SU-DHL-6 (cell line): ENCODE measurements at regions not wholly inside any gene's neighbourhood (a gene's known extent, or its start where the extent isn't known, plus 50 kb on each side); places are given as distances from the start of the nearest gene placed in this dataset.

ENCODE experiments used
- H2AFZ ChIP-seq: fragments of 200-600 bp; sonication (generic); 2 replicates; pipeline ENCODE4 v1.6.1; 2014; ENCODE audit warnings: low read depth, mild to moderate bottlenecking, moderate library complexity, mixed read lengths, antibody characterized with exemption, low read length; ENCODE audit not compliant: severe bottlenecking
- H3F3A ChIP-seq: fragments of 200-600 bp; shearing (Covaris generic); 2 replicates; pipeline ENCODE4 v1.6.0; 2016; ENCODE audit warnings: antibody characterized with exemption, mild to moderate bottlenecking; ENCODE audit not compliant: insufficient read depth
- H3K27ac ChIP-seq: fragments of 200-600 bp; sonication (generic); 2 replicates; pipeline ENCODE4 v1.5.1; 2016; ENCODE audit warnings: low read depth, mild to moderate bottlenecking, low read length, moderate library complexity, mixed read lengths
- H3K27me3 ChIP-seq: fragments of 200-600 bp; sonication (generic), shearing (Covaris generic); 2 replicates; pipeline ENCODE4 v1.6.0; 2014; ENCODE audit warnings: mild to moderate bottlenecking, low read length
- H3K36me3 ChIP-seq: fragments of 200-600 bp; sonication (generic); 2 replicates; pipeline ENCODE4 v1.6.1; 2014; ENCODE audit warnings: mild to moderate bottlenecking, low read length, mixed read lengths
- H3K4me2 ChIP-seq: fragments of 300-600, 200-600 bp; shearing (Covaris generic), sonication (generic); 2 replicates; pipeline ENCODE4 v1.6.0; 2014; ENCODE audit warnings: low read length, low read depth, mild to moderate bottlenecking; ENCODE audit not compliant: poor library complexity, severe bottlenecking
- H3K4me3 ChIP-seq: fragments of 200-600 bp; sonication (generic); 2 replicates; pipeline ENCODE4 v1.5.1; 2014; ENCODE audit warnings: antibody characterized with exemption, low read length, mild to moderate bottlenecking, mixed read lengths; ENCODE audit not compliant: insufficient read depth, poor library complexity, severe bottlenecking
- H3K79me2 ChIP-seq: fragments of 200-600 bp; sonication (generic); 2 replicates; pipeline ENCODE4 v1.6.1; 2014; ENCODE audit warnings: mild to moderate bottlenecking, low read length, moderate library complexity; ENCODE audit not compliant: insufficient read depth
- H3K9ac ChIP-seq: fragments of 200-600 bp; sonication (generic); 2 replicates; pipeline ENCODE4 v1.7.0; 2014; ENCODE audit warnings: mild to moderate bottlenecking, low read length
- H3K9me2 ChIP-seq: fragments of 200-600 bp; sonication (generic); replicated peaks from 2 replicates; pipeline ENCODE4 v1.6.1; 2014; ENCODE audit warnings: low read length; ENCODE audit not compliant: insufficient read depth
- H3K9me3 ChIP-seq: fragments of 200-600 bp; sonication (generic); 2 replicates; pipeline ENCODE4 v1.6.1; 2014; ENCODE audit warnings: low read length, mixed read lengths; ENCODE audit not compliant: insufficient read depth
- H4K20me1 ChIP-seq: fragments of 200-600 bp; sonication (generic); 2 replicates; pipeline ENCODE4 v1.6.1; 2014; ENCODE audit warnings: low read depth, mild to moderate bottlenecking, antibody characterized with exemption, low read length, moderate library complexity, mixed read lengths
- EZH2phosphoT487 ChIP-seq: fragments of 200-600 bp; sonication (generic), shearing (Covaris generic); conservative IDR thresholded peaks from 2 replicates; pipeline ENCODE4 v1.6.1; 2018; ENCODE audit warnings: mild to moderate bottlenecking, antibody characterized with exemption, low read length, moderate library complexity, mixed read lengths
- TF ChIP-seq, protein P1 (sequence below): fragments of 200-600 bp; sonication (generic); IDR thresholded peaks from one replicate; pipeline ENCODE4 v1.5.1; 2017; ENCODE audit warnings: antibody characterized with exemption, mild to moderate bottlenecking, low read length, moderate library complexity; ENCODE audit not compliant: insufficient read depth, poor library complexity, severe bottlenecking

DNA sequence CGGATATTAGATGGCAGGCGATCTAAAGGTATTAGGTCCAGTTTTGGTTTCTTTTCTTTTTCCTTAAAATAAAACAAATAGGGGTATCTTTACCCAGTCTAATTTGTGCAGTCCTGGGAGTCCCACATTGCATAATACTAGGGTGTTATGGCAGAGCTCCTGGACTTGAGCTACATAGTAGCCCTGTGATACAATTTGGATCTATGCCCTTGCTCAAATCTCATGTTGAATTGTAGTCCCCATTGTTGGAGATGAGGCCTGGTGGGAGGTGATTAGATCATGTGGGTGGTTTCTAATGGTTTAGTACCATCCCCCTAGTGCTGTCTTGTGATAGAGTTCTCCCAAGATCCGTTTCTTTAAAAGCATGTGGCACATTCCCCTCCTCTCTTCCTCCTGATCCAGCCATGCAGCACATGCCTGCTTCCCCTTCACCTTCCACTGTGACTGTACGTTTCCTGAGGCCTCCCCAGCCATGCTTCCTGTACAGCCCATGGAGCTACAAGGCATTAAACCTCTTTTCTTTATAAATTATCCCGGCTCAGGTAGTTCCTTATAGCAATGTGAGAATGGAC, 141.9 kb downstream of the RPS24 start:
- Histone ChIP-seq H3K27me3 (no peaks in the 10 kb centered on the region), H3K4me2 (no peak overlapping the region), H3K9me2 (no peaks in the 10 kb centered on the region), H3F3A (no peaks in the 10 kb centered on the region), H3K9ac (no peak overlapping the region), H3K9me3 (no peaks in the 10 kb centered on the region), H3K4me3 (no peak overlapping the region), H3K27ac (no peak overlapping the region), H2AFZ (no peak overlapping the region), H4K20me1 (no peaks in the 10 kb centered on the region), H3K36me3 (no peaks in the 10 kb centered on the region), H3K79me2 (no peaks in the 10 kb centered on the region)
- no peak for TF ChIP-seq EZH2phosphoT487
- TF ChIP-seq, protein P1, sequence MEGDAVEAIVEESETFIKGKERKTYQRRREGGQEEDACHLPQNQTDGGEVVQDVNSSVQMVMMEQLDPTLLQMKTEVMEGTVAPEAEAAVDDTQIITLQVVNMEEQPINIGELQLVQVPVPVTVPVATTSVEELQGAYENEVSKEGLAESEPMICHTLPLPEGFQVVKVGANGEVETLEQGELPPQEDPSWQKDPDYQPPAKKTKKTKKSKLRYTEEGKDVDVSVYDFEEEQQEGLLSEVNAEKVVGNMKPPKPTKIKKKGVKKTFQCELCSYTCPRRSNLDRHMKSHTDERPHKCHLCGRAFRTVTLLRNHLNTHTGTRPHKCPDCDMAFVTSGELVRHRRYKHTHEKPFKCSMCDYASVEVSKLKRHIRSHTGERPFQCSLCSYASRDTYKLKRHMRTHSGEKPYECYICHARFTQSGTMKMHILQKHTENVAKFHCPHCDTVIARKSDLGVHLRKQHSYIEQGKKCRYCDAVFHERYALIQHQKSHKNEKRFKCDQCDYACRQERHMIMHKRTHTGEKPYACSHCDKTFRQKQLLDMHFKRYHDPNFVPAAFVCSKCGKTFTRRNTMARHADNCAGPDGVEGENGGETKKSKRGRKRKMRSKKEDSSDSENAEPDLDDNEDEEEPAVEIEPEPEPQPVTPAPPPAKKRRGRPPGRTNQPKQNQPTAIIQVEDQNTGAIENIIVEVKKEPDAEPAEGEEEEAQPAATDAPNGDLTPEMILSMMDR = no peak

DNA sequence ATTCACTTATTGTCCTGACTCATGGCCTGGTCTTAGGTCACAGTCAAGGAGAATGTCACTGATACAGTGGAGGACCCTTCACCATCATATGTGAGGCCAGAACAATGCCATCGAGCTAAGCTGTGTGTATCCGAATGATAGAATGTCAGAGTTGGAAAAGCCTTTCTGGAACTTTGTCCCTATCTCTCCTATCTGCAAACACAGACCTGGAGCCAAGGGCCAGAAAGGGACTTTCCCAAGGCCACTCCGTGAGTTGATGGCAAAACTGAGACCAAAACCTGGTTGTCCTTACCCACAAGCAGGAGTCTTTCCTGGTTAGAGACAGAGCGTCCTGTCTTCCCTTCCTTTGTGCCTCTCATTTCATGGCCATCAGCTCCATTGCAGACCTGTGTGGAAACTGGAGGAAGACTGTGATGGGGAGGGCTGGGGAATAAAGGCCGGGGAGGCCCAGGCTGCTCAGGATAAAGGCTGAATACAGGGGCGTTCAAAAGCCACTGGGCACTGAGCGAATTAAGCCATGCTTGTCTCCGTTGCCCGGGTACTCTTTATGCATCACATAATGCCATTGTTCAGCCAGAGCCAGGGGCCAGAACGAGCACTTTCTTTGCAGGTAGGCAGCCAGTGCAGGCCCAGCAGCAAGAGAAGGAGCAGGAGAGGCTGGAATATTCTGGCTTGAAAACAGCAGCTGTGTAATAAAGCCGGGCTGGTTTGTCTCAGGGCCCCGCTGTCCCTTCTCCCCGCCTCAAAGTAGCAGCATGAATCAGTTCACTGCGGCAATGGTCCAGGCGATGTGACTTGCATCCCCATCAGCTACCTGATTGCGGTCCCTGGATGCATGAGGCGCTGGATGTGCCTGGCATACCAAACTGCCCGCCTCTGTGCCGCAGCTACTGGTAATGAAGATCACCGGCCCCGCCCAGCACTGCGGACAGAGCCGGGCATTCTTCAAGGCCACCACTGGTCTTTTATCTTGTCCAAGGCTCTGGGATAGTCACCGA, 143.0 kb downstream of the RPS24 start:
- H2AFZ ChIP-seq = no peak overlapping the region
- TF ChIP-seq EZH2phosphoT487 = no peak
- TF ChIP-seq, protein P1 = no peak
- H4K20me1 ChIP-seq = no peaks in the 10 kb centered on the region
- H3F3A ChIP-seq = no peaks in the 10 kb centered on the region
- no peak overlapping the region for H3K27ac ChIP-seq
- no peaks in the 10 kb centered on the region for H3K9me3 ChIP-seq
- no peaks in the 10 kb centered on the region for H3K36me3 ChIP-seq
- H3K9me2 ChIP-seq = no peaks in the 10 kb centered on the region
- no peaks in the 10 kb centered on the region for H3K27me3 ChIP-seq
- no peak overlapping the region for H3K4me3 ChIP-seq
- H3K4me2 ChIP-seq = no peak overlapping the region
- no peaks in the 10 kb centered on the region for H3K79me2 ChIP-seq
- no peak overlapping the region for H3K9ac ChIP-seq

DNA sequence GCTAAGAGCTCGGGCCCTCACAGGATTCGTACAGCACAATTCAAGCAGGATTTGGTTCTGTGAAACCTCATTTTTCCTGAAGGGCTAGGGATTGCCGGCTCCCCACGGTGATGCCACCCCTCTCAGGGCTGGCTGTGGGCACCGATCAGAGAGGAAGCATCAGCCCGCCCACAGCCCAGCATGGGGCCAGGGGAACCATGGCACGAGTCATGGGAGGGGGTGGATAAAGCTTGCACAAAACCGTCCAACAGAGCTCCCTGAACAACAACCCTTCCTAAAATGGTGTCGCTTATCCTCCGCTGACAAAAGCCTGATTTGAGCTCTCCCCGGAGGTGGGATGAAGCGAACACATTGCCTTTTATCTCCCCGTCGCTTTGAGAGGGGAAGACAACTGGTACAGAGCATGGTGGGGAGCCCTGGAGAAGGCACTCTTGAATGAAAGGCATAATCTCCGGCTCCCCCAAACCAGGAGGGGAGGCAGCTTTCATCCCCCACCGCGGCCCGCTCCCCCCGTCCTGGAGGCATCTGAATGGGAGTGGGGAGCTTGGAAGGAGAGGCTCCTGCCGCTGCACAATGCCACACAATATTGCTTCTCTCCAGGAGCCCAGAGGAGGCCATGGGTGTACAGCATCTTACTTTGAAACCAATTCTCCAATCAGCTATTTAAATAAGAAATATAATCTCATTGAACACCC, 144.0 kb downstream of the RPS24 start:
- TF ChIP-seq, protein P1 = no peak
- TF ChIP-seq EZH2phosphoT487 = no peak
- no peaks in the 10 kb centered on the region for H3K9me3 ChIP-seq
- no peak overlapping the region for H3K27ac ChIP-seq
- no peak overlapping the region for H3K9ac ChIP-seq
- no peaks in the 10 kb centered on the region for H3K79me2 ChIP-seq
- no peaks in the 10 kb centered on the region for H3F3A ChIP-seq
- H3K36me3 ChIP-seq = no peaks in the 10 kb centered on the region
- no peak overlapping the region for H2AFZ ChIP-seq
- H3K4me3 ChIP-seq = no peak overlapping the region
- no peaks in the 10 kb centered on the region for H3K27me3 ChIP-seq
- H4K20me1 ChIP-seq = no peaks in the 10 kb centered on the region
- H3K9me2 ChIP-seq = no peaks in the 10 kb centered on the region
- H3K4me2 ChIP-seq = no peak overlapping the region
